HEK293T (cell line): ENCODE measurements at regions not wholly inside any gene's neighbourhood (a gene's known extent, or its start where the extent isn't known, plus 50 kb on each side); places are given as distances from the start of the nearest gene placed in this dataset.

Source experiments
- CTCF ChIA-PET: fragments of 350-600 bp; formaldehyde crosslinking; extraction: SDS; loops from one replicate; lab custom pipeline; 2021; ENCODE audit warnings: antibody characterized with exemption, inconsistent platforms; lab: Yijun Ruan, JAX
- POLR2A ChIA-PET: fragments of 350-600 bp; formaldehyde crosslinking; extraction: SDS; loops from one replicate; lab custom pipeline; 2020; ENCODE audit warnings: antibody characterized with exemption, inconsistent platforms; lab: Yijun Ruan, JAX
- DNase-seq: peaks from one replicate; pipeline ENCODE4 v3.0.0; 2012; ENCODE audit warnings: mixed read lengths; ENCODE audit errors: extremely low spot score
- ARNT ChIP-seq: fragments of 450-650 bp; IDR thresholded peaks from 2 replicates; pipeline ENCODE4 v1.6.1; 2017; ENCODE audit warnings: mild to moderate bottlenecking
- BHLHE40 ChIP-seq: fragments of 450-650 bp; IDR thresholded peaks from 2 replicates; pipeline ENCODE4 v1.6.1; 2016; ENCODE audit warnings: mild to moderate bottlenecking, moderate library complexity, borderline replicate concordance
- CTBP1 ChIP-seq: fragments of 450-650 bp; IDR thresholded peaks from 2 replicates; pipeline ENCODE4 v1.6.1; 2016; ENCODE audit warnings: borderline replicate concordance
- ELF4 ChIP-seq: fragments of 450-650 bp; IDR thresholded peaks from 2 replicates; pipeline ENCODE4 v1.6.1; 2017; ENCODE audit warnings: antibody characterized with exemption
- FOXA1 ChIP-seq: fragments of 450-650 bp; IDR thresholded peaks from 2 replicates; pipeline ENCODE4 v1.6.1; 2016; ENCODE audit warnings: mild to moderate bottlenecking
- FOXK2 ChIP-seq: fragments of 450-650 bp; IDR thresholded peaks from 2 replicates; pipeline ENCODE4 v1.6.1; 2016; ENCODE audit warnings: mild to moderate bottlenecking
- FOXM1 ChIP-seq: fragments of 450-650 bp; IDR thresholded peaks from 2 replicates; pipeline ENCODE4 v1.6.1; 2017; ENCODE audit warnings: mild to moderate bottlenecking, borderline replicate concordance
- HDGF ChIP-seq: fragments of 450-650 bp; IDR thresholded peaks from 2 replicates; pipeline ENCODE4 v1.6.1; 2017; ENCODE audit warnings: antibody characterized with exemption, borderline replicate concordance
- L3MBTL2 ChIP-seq: fragments of 450-650 bp; conservative IDR thresholded peaks from 2 replicates; pipeline ENCODE4 v1.6.1; 2016; ENCODE audit warnings: mild to moderate bottlenecking
- LEF1 ChIP-seq: fragments of 450-650 bp; IDR thresholded peaks from 2 replicates; pipeline ENCODE4 v1.6.1; 2017; ENCODE audit warnings: mild to moderate bottlenecking, borderline replicate concordance
- NFRKB ChIP-seq: fragments of 450-650 bp; IDR thresholded peaks from 2 replicates; pipeline ENCODE4 v1.6.1; 2016; ENCODE audit warnings: mild to moderate bottlenecking, moderate library complexity
- SP1 ChIP-seq: fragments of 450-650 bp; IDR thresholded peaks from 2 replicates; pipeline ENCODE4 v1.6.1; 2017
- SUZ12 ChIP-seq: fragments of 450-650 bp; IDR thresholded peaks from 2 replicates; pipeline ENCODE4 v1.6.1; 2016; ENCODE audit warnings: mild to moderate bottlenecking
- TARDBP ChIP-seq: fragments of 450-650 bp; IDR thresholded peaks from 2 replicates; pipeline ENCODE4 v1.6.1; 2016
- ZNF384 ChIP-seq: fragments of 450-650 bp; IDR thresholded peaks from 2 replicates; pipeline ENCODE4 v1.6.1; 2016
- TF ChIP-seq, protein P1 (sequence below): fragments of 450-650 bp; IDR thresholded peaks from 2 replicates; pipeline ENCODE4 v1.6.1; 2016

DNA sequence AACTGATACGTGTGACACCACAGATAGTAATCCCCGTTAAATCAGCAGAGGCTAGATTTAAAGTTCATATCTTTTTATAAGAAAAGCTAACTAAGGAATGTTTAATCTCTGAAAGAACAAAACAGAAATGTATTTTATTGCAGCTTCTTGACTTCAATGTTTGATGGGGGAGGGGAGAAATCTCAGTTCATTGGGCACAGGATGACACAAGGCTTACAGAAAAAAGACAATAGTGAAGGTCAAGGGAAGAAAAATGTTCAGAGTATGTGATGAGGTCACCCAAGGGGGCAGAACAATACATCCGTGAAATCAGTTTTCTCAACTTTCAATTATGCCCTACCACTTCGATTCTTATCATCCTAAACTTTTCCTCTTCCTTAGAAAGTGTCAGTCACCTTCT is 102.9 kb downstream of the ELAPOR2 start:
- TF ChIP-seq FOXA1 (no peak), ZNF384 (no peak), L3MBTL2 (no peak), SUZ12 (no peak), TARDBP (no peak), BHLHE40 (no peak), FOXK2 (no peak), NFRKB (no peak), CTBP1 (no peak), ELF4 (no peak), SP1 (no peak), ARNT (no peak), LEF1 (no peak), HDGF (no peak), FOXM1 (no peak)
- TF ChIP-seq, protein P1, sequence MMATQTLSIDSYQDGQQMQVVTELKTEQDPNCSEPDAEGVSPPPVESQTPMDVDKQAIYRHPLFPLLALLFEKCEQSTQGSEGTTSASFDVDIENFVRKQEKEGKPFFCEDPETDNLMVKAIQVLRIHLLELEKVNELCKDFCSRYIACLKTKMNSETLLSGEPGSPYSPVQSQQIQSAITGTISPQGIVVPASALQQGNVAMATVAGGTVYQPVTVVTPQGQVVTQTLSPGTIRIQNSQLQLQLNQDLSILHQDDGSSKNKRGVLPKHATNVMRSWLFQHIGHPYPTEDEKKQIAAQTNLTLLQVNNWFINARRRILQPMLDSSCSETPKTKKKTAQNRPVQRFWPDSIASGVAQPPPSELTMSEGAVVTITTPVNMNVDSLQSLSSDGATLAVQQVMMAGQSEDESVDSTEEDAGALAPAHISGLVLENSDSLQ = no peak
- ChIA-PET POLR2A (interaction anchor here (0.9 kb wide), 1 partner anchor 196 kb away, joined by 5 read pairs; the partner anchor contains the start of gene DMTF1), CTCF (no interaction called here)
- DNase-seq = no peak

DNA sequence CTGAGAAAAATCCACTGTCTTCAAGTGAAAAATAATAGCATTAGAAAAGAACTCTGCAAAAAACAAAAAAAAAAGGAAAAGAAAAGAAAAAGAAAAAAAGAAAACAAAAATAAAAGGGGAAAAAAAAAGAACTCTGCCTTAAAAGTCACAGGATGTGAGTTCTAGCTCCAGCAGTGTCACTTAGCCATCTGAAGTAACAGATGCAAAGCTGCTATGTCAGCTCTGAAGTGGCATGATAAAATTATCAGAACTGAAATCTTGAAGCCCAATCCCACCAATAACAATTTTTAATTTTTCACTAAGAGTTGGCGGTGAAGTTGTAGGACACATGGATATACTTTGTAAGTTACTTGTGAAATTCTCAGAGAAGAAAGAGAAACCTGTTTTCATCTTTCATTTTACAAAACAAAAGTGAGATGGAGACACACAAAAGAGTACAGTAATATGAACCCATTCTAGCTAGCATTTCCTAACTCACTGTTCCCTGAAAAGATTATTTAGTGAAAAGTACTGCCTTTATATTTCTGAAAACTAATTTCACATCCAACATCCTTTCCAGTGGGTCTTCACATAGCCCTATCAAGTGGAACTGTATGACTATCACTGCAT is 103.5 kb downstream of the ELAPOR2 start:
- POLR2A ChIA-PET = interaction anchor here (0.9 kb wide), 1 partner anchor 196 kb away, joined by 5 read pairs; the partner anchor contains the start of gene DMTF1
- TF ChIP-seq SUZ12 = no peak
- TF ChIP-seq FOXA1 = no peak
- no peak for TF ChIP-seq ARNT
- TF ChIP-seq CTBP1 = no peak
- no peak for TF ChIP-seq HDGF
- no peak for TF ChIP-seq BHLHE40
- no peak for TF ChIP-seq ELF4
- TF ChIP-seq SP1 = no peak
- no peak for TF ChIP-seq TARDBP
- no peak for TF ChIP-seq ZNF384
- TF ChIP-seq LEF1 = no peak
- no peak for TF ChIP-seq FOXM1

GRCh38 chr7:86954971-86955370 is 104.5 kb downstream of the ELAPOR2 start:
- ChIA-PET POLR2A (no interaction called here), CTCF (no interaction called here)
- no peak for DNase-seq
- TF ChIP-seq BHLHE40 (no peak), ARNT (no peak), FOXK2 (no peak), HDGF (no peak), TARDBP (no peak), SP1 (no peak), LEF1 (no peak), FOXA1 (no peak), L3MBTL2 (no peak), ZNF384 (no peak), ELF4 (no peak), SUZ12 (no peak), CTBP1 (no peak), FOXM1 (no peak), NFRKB (no peak)
- TF ChIP-seq, protein P1 = no peak

More for the DNA sequence above, 103.5 kb downstream of the ELAPOR2 start:
- CTCF ChIA-PET = no interaction called here
- DNase-seq = no peak

DNA sequence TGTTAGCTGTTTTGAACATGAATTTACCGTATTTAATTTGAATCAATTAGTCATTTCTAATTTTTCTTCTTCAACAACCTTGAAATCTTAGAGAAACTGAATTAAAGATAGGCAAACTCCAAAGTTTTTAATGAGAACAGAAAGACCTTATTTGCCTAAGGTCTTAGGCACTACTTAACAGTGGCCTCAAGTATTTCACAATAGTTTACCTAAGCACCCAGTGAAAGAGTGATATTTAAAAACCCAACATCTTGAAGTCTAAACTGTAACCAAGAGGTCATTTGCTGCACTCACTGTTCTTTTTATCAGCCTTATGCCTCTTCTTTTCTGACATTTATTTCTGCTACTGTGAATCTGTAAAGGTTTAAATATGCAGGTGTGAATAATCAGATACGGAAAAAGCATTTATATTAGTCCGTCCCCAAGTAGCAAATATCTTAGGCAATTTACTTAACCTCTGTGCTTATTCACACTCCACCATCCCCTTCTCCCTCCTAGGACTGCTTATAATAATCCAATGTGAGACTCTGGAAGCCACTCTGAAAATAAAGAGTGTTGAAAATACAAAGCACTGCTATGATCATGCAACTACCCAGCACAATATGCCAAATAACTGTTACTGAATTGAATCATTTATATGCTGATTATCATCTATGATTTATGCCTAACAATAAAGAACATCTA is 105.7 kb downstream of the ELAPOR2 start:
- ChIA-PET CTCF (no interaction called here), POLR2A (no interaction called here)
- TF ChIP-seq FOXM1 (no peak), ELF4 (no peak), BHLHE40 (no peak), CTBP1 (no peak), FOXK2 (no peak), ZNF384 (no peak), TARDBP (no peak), SP1 (no peak), L3MBTL2 (no peak), FOXA1 (no peak), HDGF (no peak), ARNT (no peak), SUZ12 (no peak)
- TF ChIP-seq, protein P1 = no peak
- no peak for DNase-seq

GRCh38 chr7:86953219-86953618 is 106.2 kb downstream of the ELAPOR2 start:
- ChIA-PET POLR2A (no interaction called here), CTCF (no interaction called here)

More at GRCh38 chr7:86953219-86953618, 106.2 kb downstream of the ELAPOR2 start:
- no peak for DNase-seq
- no peak for TF ChIP-seq SUZ12
- no peak for TF ChIP-seq ZNF384
- TF ChIP-seq, protein P1 = no peak
- TF ChIP-seq SP1 = no peak
- TF ChIP-seq CTBP1 = no peak
- TF ChIP-seq FOXM1 = no peak
- no peak for TF ChIP-seq LEF1
- no peak for TF ChIP-seq ARNT
- no peak for TF ChIP-seq TARDBP
- no peak for TF ChIP-seq ELF4
- no peak for TF ChIP-seq L3MBTL2
- no peak for TF ChIP-seq FOXK2
